OCI-LY7 (cell line): ENCODE measurements at regions not wholly inside any gene's neighbourhood (a gene's known extent, or its start where the extent isn't known, plus 50 kb on each side); places are given as distances from the start of the nearest gene placed in this dataset.

Source experiments
- CTCF ChIP-seq: fragments of 200-600 bp; sonication (generic); conservative IDR thresholded peaks from 2 replicates; pipeline ENCODE4 v1.5.1; 2014; ENCODE audit warnings: mild to moderate bottlenecking, antibody characterized with exemption, low read length, moderate library complexity, mixed read lengths
- EZH2phosphoT487 ChIP-seq: fragments of 200-600 bp; sonication (generic); IDR thresholded peaks from 2 replicates; pipeline ENCODE4 v1.6.1; 2018; ENCODE audit warnings: low read depth, borderline replicate concordance, mild to moderate bottlenecking, mixed run types, antibody characterized with exemption, low read length, moderate library complexity, mixed read lengths

GRCh38 chr3:35385271-35385670 lies 254.1 kb upstream of the ARPP21 start:
- no peak for TF ChIP-seq CTCF
- no peak for TF ChIP-seq EZH2phosphoT487
